Stimulated activated CD8-positive, alpha-beta memory T cell treated with anti-CD3 and anti-CD28 coated beads, Interleukin-2, amount 100 ng/mL, for 1 hour (primary cell): ENCODE measurements at regions not wholly inside any gene's neighbourhood (a gene's known extent, or its start where the extent isn't known, plus 50 kb on each side); places are given as distances from the start of the nearest gene placed in this dataset.

Experiments
- DNase-seq, 2 donors: peaks; one replicate each; pipeline ENCODE4 v3.0.0-alpha.2; 2020; ENCODE audit warnings: low read depth in 2 of 2

DNA sequence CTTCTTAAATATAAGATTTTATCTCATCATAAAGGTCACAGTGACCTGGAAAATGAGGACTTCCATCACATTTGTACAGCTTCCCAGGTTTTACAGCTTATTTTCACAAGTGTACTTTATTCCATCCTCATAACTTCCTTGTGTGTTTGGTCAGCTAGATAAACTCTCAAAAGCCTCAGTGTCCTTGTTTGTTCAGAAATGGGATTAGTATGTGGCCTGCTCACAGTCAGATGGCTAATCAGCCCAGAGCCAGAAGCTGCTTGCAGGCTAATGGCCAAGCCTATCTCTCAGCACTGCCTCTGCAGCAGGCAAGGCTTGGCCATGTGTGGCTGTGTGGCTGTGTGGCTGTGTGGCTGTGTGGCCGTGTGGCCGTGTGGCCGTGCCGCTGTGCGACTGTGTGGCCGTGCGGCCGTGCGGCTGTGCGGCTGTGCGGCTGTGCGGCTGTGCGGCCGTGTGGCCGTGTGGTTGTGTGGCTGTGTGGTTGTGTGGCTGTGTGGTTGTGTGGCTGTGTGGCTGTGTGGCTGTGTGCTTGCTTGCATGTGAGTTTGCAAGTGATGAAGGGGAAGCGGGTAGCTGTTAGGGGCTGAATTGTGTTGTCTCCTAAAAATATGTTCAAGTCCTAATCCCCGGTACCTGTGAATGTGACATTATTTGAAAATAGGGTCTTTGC is 233.0 kb upstream of the TNP1 start:
- DNase-seq: no peak

DNA sequence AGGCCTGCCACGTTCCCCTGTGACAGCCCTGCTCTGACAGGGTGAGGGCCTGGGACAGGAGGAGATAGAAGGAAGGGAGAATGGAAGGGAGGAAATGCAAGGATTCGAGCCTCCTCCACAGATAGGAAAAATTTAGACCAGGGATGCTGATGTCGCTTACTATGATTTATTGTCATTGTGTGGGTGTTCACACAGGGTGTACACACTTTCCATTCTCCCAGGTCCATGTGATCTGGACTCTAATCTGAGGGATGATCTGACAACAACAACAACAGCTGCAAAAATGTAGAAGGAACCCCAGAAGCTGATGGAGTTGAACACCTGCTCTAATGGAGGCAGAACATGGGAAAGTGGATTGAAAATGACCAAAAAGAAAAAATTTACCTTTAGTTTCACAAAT is 231.7 kb upstream of the TNP1 start:
- DNase-seq: no peak

GRCh38 chr2:217090884-217091283 is 231.0 kb upstream of the TNP1 start:
- no peak for DNase-seq

DNA sequence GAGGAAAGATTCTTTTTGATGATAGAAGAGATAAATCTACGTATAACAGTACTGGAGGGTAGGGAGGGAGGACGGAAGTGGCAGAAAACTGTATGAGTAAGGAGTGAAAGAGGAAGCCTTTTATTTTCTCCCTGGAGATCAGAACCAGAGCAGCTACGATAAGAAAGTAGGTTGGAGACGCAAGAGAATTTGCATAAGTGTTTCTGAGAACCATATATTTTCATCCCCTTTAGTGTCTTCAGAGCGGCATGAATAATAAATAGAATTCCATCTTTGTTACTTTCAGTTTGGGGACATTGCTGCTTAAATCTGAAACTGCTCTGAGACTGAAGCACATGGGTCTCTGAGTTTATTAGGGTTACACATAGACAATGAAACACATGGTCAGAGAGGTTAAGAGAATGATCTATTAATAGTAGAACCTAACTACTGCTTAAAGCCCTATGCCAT is 230.2 kb upstream of the TNP1 start:
- DNase-seq: no peak

GRCh38 chr2:217086718-217087117 is 226.9 kb upstream of the TNP1 start:
- DNase-seq: no peak

DNA sequence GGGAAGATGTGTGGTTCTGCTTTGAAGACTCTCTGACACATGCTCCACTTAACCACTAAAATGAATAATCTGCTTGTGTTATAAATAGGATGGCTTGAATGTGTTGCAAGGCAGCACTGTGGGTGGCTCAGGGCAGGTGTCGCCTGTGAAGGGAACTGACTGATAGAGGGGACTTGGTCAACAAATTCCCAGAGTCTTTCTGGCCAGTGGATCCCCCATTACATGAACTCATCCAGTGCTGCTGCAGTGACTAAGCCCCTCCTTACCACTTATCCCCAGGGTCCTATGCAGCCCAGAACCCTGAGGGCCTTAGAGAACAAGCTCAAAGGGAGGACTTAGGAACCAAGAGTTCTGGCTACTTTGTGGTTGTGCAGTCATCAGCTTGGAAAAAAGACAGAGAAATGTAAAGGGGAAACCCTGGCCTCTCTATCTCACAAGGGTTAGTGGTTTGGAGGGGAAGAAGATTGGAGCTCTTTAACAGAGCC is 226.2 kb upstream of the TNP1 start:
- DNase-seq: no peak

DNA sequence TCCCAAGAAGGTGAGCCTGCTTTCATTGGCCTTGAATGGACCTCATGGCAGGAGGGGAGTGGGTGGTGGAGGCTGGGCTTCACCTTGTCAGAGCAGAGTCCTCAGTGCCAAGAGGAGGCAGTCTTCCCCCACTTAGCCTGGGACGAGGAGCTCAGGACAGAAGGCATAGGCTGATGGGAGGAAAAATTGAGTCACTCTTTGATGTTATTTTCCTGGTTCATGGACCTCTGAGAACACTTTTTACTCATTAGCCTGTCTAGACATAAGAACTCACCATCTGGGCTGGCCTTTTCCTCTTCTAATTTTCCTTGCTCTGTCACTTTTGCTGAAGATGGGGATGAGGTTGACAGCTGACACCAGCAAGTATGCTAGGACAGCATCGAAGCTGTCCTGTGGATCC is 225.7 kb upstream of the TNP1 start:
- DNase-seq: no peak

DNA sequence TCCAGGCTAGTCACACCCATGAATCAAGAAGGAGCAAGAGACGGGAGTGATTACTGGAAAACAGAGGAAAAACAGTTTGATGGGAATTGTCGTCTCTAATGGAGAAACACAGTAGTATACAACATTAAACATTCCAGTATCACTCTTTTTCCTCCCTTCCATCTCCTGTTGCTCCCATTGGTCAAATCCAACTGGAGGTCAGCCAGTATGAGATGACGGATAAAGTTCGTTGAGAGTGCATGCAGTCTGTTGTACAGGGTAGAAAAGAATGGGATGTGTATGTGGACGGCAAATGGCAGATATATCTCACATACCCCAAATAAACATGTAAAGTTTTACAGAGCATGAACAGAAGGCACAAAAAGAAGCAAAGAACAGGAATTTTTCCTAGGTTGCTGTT is 221.9 kb upstream of the TNP1 start:
- DNase-seq: no peak

- no peak for DNase-seq
Observed at GRCh38 chr2:217079165-217079564, 219.3 kb upstream of the TNP1 start.

GRCh38 chr2:217077831-217078407 is 218.1 kb upstream of the TNP1 start:
- no peak for DNase-seq

DNA sequence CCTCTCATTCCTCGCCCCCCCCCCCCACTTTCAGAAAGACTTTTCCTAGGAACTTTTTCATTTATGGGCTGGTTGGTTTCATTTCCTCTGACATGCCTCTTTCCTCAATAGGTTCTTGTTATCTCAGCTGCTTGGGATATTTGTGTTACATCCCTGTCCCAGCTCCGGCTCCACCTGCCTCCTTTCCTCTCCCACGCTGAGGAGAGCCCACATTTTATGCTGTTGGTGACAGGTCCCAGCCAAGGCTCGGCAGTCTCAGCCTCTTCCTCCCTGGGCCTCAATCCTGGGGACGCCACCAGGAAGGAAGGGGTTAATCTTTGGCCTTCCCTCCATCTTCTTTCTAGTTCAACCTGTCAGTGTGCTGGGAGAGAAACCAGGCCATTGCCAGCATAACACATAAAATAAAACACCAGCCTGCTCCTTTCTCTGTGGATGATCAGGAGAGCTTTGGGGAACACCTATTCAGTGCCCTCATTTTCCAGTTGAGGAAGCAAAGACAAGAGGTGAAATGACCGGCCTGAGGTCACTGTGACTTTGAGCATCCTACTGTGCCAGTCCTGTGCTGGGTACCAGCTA is 216.9 kb upstream of the TNP1 start:
- no peak for DNase-seq

- no peak for DNase-seq
Observed at GRCh38 chr2:217076058-217076435, 216.2 kb upstream of the TNP1 start.

GRCh38 chr2:217075268-217076057 is 215.6 kb upstream of the TNP1 start:
- DNase-seq: no peak

DNA sequence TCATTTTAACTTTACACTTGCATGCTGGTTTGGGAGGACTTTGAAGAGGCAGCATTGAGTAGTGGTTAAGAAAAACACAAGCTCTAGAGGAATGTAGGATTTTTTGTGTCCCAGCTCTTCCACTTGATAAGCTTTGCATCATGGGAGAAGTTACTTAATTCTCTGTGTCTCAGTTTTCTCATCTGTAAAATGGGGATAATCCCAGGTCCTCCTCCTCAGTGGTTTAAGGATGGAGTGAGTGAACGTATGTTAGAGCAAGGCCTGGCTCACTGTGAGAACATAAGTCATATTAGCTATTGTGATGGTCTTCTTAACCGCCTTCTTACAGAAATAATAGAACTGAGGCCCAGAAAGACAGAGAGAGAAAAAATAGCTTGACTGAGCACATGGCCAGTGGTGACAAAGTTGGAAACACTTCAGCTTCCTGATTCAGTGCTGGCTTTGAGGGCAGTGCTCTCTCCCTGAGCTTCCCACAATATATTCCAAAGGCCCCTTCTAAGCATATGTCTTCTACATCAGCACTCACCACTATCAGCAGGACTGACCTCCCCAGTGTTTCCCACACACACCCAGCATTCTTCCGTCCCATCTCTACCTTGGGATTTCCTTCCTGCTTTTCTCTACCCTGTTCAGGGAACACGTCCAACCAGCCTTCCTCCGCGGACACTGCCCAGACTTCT is 214.9 kb upstream of the TNP1 start:
- no peak for DNase-seq

GRCh38 chr2:217071416-217071815 is 211.6 kb upstream of the TNP1 start:
- no peak for DNase-seq

GRCh38 chr2:217070611-217071010 is 210.7 kb upstream of the TNP1 start:
- DNase-seq: no peak

DNA sequence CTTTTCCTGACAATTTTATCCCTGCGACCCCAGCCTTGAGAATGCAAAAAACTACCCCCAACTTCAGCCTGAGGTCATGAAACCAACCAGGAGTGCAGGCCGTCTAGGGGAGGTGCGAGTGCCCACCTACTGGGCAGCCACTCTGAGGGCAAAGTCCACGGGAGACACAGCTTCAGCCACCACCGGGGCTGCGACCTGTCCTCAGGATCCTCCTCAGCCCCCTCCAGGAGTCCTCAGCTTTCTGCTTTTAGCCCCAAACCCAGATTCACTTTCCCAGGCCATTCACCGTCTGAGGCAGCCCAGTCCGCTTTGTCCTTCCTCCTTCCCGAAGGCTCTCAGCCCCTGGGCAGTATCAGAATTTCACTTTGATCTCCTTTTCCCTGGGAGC is 210.2 kb upstream of the TNP1 start:
- no peak for DNase-seq

- no peak for DNase-seq
Observed at GRCh38 chr2:217069263-217070042, 209.6 kb upstream of the TNP1 start.

DNA sequence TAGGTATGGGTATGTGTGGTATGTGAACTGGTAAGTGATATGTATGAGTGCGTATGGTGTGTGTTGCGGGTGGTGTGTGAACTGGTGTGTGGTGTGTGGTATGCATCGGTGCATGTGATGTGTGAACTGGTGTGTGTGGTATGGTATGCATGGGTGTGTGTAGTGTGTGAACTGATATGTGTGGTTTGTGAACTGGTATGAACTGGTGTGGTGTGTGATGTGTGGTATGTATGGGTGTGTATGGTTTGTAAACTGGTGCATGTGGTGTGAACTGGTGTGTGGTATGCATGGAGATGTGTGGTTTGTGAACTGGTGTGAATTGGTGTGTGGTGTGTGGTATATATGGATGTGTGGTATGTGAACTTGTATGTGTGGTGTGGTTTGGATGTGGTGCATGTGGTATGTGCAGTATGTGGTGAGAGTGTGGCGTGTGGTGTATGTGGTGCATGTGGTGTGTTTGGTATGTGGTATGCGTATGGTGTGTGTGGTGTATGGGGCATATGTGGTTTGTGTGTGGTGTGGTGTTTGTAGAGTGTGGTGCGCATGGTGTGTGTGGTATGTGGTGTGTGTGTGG is 208.9 kb upstream of the TNP1 start:
- no peak for DNase-seq

DNA sequence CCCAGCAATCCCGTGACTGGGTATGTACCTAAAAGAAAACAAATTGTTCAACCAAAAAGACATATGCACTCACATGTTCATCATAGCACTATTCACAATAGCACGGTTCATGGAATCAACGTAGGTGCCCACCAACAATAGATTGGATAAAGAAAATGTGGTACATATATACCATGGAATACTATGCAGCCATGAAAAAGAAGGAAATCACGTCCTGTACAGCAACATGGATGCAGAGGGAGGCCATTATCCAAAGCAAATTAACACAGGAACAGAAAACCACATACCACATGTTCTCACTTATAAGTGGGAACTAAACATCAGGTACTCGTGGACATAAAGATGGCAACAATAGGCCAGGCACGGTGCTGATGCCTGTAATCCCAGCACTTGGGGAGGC is 207.9 kb upstream of the TNP1 start:
- no peak for DNase-seq
